ENCODE measurements at regions not wholly inside any gene's neighbourhood (a gene's known extent, or its start where the extent isn't known, plus 50 kb on each side); places are given as distances from the start of the nearest gene placed in this dataset.

DNA sequence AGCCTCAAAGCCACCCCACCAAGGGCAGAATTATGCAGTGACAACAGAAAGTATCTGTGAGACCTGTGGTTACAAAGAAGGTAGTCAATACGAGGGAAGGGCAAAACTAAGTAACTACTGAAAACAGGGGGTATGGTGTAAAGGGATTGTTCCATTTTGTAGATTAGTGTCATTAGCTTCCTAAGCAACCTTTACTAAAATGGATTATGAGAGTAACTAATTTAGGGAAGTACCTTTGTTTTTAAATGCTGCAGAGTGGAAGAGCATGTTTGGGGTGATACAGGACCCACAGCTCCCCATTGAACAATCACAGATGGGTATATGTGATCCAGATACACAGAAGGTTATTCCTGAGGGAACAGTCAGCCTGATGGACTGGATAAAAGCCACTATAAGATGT lies 51.3 kb upstream of the TAC1 start:
- no peaks in the 10 kb centered on the region for H3K9me3 ChIP-seq
- intact Hi-C loops (cut with DNase I): no loop called here
- H3K36me3 ChIP-seq (replicated peaks in 1 of 2; ENCODE audit: insufficient read depth in 1 of 2, low read depth in 2 of 2): no peaks in the 10 kb centered on the region
- no peak for ATAC-seq
- 27 to 37% methylated on average over 1 of the region's 1 CpG for WGBS, 2 donors
- H3K27ac ChIP-seq: no peak overlapping the region
- no peak overlapping the region for H3K4me3 ChIP-seq
- no peaks in the 10 kb centered on the region for H3K4me1 ChIP-seq
- H3K27me3 ChIP-seq: peaks cover 0 to 4% of the 10 kb centered on the region in 2 donors
- TF ChIP-seq POLR2A (IDR thresholded peaks at IDR 0.05): no peak
- TF ChIP-seq, protein P1, sequence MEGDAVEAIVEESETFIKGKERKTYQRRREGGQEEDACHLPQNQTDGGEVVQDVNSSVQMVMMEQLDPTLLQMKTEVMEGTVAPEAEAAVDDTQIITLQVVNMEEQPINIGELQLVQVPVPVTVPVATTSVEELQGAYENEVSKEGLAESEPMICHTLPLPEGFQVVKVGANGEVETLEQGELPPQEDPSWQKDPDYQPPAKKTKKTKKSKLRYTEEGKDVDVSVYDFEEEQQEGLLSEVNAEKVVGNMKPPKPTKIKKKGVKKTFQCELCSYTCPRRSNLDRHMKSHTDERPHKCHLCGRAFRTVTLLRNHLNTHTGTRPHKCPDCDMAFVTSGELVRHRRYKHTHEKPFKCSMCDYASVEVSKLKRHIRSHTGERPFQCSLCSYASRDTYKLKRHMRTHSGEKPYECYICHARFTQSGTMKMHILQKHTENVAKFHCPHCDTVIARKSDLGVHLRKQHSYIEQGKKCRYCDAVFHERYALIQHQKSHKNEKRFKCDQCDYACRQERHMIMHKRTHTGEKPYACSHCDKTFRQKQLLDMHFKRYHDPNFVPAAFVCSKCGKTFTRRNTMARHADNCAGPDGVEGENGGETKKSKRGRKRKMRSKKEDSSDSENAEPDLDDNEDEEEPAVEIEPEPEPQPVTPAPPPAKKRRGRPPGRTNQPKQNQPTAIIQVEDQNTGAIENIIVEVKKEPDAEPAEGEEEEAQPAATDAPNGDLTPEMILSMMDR (IDR thresholded peaks at IDR 0.05): no peak
- no peak for DNase-seq
